Upper lobe of left lung (tissue), 4 donors: ENCODE measurements at regions not wholly inside any gene's neighbourhood (a gene's known extent, or its start where the extent isn't known, plus 50 kb on each side); places are given as distances from the start of the nearest gene placed in this dataset.

Experiments used
- EP300 ChIP-seq, 4 donors: sonication (generic); formaldehyde crosslinking; IDR thresholded peaks; one replicate each; pipeline ENCODE4 v1.5.1; 2017; ENCODE audit warnings: antibody characterized with exemption in 4 of 4, control low read depth in 2 of 4
- POLR2A ChIP-seq, 4 donors: fragments of 450-650 bp; IDR thresholded peaks; one replicate each; pipeline ENCODE4 v1.5.1; 2016 to 2017; ENCODE audit warnings: antibody characterized with exemption in 4 of 4, mild to moderate bottlenecking in 2 of 4
- POLR2AphosphoS5 ChIP-seq, 2 donors: sonication (generic); formaldehyde crosslinking; IDR thresholded peaks; one replicate each; pipeline ENCODE4 v1.5.1; 2017; ENCODE audit warnings: antibody characterized with exemption in 2 of 2
- TF ChIP-seq, protein P1 (sequence below), 6 experiments: fragments of 450-650 bp in 4 of 6; fragments of 200-600 bp in 2 of 6; sonication (generic) in 2 of 6; IDR thresholded peaks; one replicate each; pipeline ENCODE4 v1.5.1; 2016 to 2019; ENCODE audit warnings: antibody characterized with exemption in 6 of 6

DNA sequence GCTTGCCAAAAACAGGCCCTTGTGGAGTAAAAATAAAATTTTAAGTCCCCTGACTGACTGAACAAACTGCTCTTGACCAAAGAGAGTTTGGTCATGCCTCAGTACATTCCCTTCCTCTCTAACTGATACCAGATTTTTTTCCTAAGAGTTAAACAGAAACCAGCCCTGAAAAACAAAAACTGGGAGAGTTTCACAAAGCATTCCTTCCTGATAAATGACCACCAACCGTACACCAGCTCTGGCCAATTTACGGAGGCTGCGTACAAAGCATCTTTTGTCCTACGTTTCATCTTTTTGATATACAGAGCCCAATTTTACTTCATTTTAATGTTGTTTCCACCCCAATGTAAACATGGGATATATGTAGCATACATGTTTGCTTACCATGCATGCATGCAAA, 477.4 kb upstream of the HTR1E start:
- TF ChIP-seq POLR2AphosphoS5 (IDR thresholded peaks at IDR 0.05) (no peak), POLR2A (IDR thresholded peaks at IDR 0.05) (no peak), EP300 (IDR thresholded peaks at IDR 0.05) (no peak)
- TF ChIP-seq, protein P1, sequence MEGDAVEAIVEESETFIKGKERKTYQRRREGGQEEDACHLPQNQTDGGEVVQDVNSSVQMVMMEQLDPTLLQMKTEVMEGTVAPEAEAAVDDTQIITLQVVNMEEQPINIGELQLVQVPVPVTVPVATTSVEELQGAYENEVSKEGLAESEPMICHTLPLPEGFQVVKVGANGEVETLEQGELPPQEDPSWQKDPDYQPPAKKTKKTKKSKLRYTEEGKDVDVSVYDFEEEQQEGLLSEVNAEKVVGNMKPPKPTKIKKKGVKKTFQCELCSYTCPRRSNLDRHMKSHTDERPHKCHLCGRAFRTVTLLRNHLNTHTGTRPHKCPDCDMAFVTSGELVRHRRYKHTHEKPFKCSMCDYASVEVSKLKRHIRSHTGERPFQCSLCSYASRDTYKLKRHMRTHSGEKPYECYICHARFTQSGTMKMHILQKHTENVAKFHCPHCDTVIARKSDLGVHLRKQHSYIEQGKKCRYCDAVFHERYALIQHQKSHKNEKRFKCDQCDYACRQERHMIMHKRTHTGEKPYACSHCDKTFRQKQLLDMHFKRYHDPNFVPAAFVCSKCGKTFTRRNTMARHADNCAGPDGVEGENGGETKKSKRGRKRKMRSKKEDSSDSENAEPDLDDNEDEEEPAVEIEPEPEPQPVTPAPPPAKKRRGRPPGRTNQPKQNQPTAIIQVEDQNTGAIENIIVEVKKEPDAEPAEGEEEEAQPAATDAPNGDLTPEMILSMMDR (IDR thresholded peaks at IDR 0.05): no peak
